ENCODE measurements at regions not wholly inside any gene's neighbourhood (a gene's known extent, or its start where the extent isn't known, plus 50 kb on each side); places are given as distances from the start of the nearest gene placed in this dataset.

DNA sequence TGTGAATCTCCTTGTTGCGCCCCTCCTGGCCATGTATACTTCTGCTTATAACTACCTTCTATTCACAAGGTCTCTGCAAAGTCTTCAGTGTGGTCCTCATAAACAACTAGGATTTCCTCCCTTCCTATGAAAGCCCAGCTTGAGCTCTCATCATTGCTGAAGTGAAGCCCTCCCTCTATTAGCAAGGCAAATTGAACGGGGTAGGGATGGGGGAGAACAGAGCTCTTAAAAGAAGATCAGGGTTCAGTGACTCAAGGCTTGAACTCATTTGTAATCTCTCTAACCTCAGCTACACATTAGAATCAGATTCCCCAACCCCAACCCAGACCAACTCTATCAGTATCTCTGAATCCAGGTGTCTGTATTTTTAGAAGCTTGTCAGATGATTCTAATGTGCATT lies 88.3 kb upstream of the ST8SIA2 start:
- H3K36me3 Mint-ChIP-seq (ENCODE audit: low read depth) = no peaks in the 10 kb centered on the region
- H3K4me1 Mint-ChIP-seq = no peaks in the 10 kb centered on the region
- H3K9me3 Mint-ChIP-seq = peaks cover 2% of the 10 kb centered on the region
- no peak overlapping the region for H3K27ac Mint-ChIP-seq
- TF ChIP-seq, protein P1, sequence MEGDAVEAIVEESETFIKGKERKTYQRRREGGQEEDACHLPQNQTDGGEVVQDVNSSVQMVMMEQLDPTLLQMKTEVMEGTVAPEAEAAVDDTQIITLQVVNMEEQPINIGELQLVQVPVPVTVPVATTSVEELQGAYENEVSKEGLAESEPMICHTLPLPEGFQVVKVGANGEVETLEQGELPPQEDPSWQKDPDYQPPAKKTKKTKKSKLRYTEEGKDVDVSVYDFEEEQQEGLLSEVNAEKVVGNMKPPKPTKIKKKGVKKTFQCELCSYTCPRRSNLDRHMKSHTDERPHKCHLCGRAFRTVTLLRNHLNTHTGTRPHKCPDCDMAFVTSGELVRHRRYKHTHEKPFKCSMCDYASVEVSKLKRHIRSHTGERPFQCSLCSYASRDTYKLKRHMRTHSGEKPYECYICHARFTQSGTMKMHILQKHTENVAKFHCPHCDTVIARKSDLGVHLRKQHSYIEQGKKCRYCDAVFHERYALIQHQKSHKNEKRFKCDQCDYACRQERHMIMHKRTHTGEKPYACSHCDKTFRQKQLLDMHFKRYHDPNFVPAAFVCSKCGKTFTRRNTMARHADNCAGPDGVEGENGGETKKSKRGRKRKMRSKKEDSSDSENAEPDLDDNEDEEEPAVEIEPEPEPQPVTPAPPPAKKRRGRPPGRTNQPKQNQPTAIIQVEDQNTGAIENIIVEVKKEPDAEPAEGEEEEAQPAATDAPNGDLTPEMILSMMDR (IDR thresholded peaks at IDR 0.05; ENCODE audit: unreplicated experiment in 3 of 3) = no peak
- no peak overlapping the region for H3K4me3 Mint-ChIP-seq
- H3K27me3 Mint-ChIP-seq (ENCODE audit: low read depth) = peaks cover 25% of the 10 kb centered on the region

DNA sequence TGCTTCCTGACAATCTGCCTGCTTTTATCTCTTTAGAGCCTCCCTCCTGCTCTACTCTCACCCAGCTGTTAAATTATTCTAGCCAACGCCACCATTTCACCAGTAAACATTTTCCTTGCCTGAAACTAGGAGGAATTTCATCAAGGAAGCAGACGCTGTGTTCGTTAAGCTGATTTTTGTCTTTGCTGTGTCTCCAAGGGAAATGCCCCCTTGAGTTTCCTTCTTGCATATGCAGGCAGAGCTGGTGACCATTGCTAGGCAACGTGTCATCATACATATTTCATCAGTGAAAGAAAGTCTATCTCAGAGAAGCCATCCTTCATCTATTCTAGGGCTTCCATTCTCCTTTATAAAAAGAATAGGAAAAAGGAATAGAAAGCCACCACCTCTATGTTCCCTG lies 87.0 kb upstream of the ST8SIA2 start:
- Mint-ChIP-seq H3K9me3 (no peaks in the 10 kb centered on the region), H3K36me3 (ENCODE audit: low read depth) (no peaks in the 10 kb centered on the region), H3K4me1 (no peaks in the 10 kb centered on the region), H3K27me3 (ENCODE audit: low read depth) (peaks cover 25% of the 10 kb centered on the region), H3K4me3 (no peak overlapping the region), H3K27ac (no peak overlapping the region)
- TF ChIP-seq, protein P1 (IDR thresholded peaks at IDR 0.05; ENCODE audit: unreplicated experiment in 3 of 3) = peak; percentile 16 to 44 (median 19)

DNA sequence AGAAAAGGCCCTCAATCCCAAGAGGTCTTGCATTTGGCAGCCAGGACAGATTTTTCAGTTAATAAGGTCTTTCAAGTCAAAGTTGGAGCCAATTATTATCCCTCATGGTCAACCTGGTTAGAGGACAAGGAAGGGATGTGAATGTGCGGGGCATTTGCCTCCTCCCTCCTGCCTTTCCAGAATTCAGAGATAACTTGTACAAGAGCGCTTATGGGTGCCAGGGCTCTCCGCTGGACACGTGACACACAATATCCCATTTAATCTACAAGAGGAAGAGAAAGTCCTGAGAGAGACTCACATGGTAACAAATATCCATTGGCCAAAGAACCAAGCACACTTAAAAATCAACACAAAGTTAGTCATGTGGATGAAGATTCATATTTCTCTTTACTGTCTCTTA lies 78.5 kb upstream of the ST8SIA2 start:
- peaks cover 16% of the 10 kb centered on the region for H3K4me1 Mint-ChIP-seq
- no peaks in the 10 kb centered on the region for H3K9me3 Mint-ChIP-seq
- peaks cover 18% of the 10 kb centered on the region for H3K27me3 Mint-ChIP-seq (ENCODE audit: low read depth)
- no peaks in the 10 kb centered on the region for H3K36me3 Mint-ChIP-seq (ENCODE audit: low read depth)
- H3K4me3 Mint-ChIP-seq = no peak overlapping the region
- TF ChIP-seq, protein P1 (IDR thresholded peaks at IDR 0.05; ENCODE audit: unreplicated experiment in 3 of 3) = no peak
- H3K27ac Mint-ChIP-seq = no peak overlapping the region

- H3K4me3 Mint-ChIP-seq = no peak overlapping the region
- no peaks in the 10 kb centered on the region for H3K36me3 Mint-ChIP-seq (ENCODE audit: low read depth)
- H3K27ac Mint-ChIP-seq = no peak overlapping the region
- H3K9me3 Mint-ChIP-seq = no peaks in the 10 kb centered on the region
- TF ChIP-seq, protein P1 (IDR thresholded peaks at IDR 0.05; ENCODE audit: unreplicated experiment in 3 of 3) = no peak
- peaks cover 19% of the 10 kb centered on the region for H3K27me3 Mint-ChIP-seq (ENCODE audit: low read depth)
- peaks cover 16% of the 10 kb centered on the region for H3K4me1 Mint-ChIP-seq
Observed at GRCh38 chr15:92315595-92316211, 78.0 kb upstream of the ST8SIA2 start.

DNA sequence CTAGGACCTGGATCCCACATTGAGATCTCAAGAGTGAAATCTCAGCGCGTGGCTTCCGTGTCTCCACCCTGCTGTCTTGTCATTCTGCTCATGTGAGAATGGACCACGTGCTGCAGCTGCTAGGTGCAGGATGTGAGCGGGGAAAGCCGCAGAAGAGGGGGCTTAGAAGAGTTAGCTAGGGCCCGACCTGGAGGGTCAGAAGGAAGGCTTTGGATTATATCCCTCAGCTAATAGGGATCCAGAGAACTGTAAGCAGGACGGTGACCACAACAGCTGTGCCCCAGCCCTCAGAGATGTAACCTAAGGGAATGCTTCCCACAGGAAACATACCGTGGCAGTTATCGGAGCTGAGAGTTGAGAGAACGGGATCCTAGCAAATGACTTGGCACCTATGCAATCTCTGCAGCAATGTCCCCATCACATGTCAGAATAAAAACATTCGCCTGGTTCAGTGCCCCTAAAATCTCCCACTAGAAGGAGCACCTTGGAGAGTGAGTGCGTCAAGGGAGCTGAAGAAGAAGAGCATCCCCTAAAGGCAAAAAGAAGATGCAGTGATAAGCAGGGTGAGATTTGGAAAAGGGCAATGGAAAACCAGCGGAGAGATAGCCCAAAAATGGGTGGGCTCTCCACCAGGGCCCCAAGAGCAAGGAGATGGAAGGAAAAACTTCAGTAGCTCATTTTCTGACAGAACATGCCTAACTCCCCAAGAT lies 76.9 kb upstream of the ST8SIA2 start:
- Mint-ChIP-seq H3K9me3 (no peaks in the 10 kb centered on the region), H3K36me3 (ENCODE audit: low read depth) (no peaks in the 10 kb centered on the region), H3K27me3 (ENCODE audit: low read depth) (peaks cover 19% of the 10 kb centered on the region), H3K4me3 (no peak overlapping the region), H3K27ac (no peak overlapping the region), H3K4me1 (peaks cover 16% of the 10 kb centered on the region)
- TF ChIP-seq, protein P1 (IDR thresholded peaks at IDR 0.05; ENCODE audit: unreplicated experiment in 3 of 3) = no peak
